ENCODE measurements at regions not wholly inside any gene's neighbourhood (a gene's known extent, or its start where the extent isn't known, plus 50 kb on each side); places are given as distances from the start of the nearest gene placed in this dataset.

DNA sequence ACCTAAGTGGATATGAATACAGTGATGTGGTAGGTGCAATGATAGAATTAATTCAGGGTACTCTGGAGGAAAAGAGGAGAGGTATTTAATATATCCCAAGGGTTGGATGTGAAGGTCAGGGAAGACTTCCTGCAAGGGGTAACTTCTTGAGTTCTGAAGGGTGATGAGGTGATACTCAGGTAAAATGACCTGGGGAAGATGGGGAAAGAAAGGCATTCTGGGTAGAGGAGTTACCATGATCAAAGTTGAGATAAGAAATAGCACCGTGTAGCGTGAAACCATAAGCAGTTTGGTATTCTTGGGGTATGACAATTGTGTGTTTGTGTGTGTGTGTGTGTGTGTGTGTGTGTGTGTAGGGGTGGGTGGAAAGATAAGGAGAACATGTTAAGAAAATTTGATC lies 270.4 kb upstream of the LCORL start:
- Histone ChIP-seq H3K4me2 (ENCODE audit: low read depth, low read length, poor library complexity, severe bottlenecking) (no peak overlapping the region), H3K9me3 (ENCODE audit: insufficient read depth, low read depth, low read length) (no peaks in the 10 kb centered on the region), H2AFZ (ENCODE audit: low read length) (no peak overlapping the region), H3K36me3 (ENCODE audit: insufficient read depth, low read length) (no peaks in the 10 kb centered on the region), H3K27me3 (ENCODE audit: insufficient read depth, low read length, poor library complexity, severe bottlenecking) (no peaks in the 10 kb centered on the region), H3K9me2 (replicated peaks; ENCODE audit: low read depth, low read length) (no peaks in the 10 kb centered on the region), H4K20me1 (ENCODE audit: insufficient read depth, low read length, poor library complexity, severe bottlenecking) (no peaks in the 10 kb centered on the region), H3K4me3 (ENCODE audit: low read length, poor library complexity, severe bottlenecking) (no peak overlapping the region), H3K4me1 (ENCODE audit: insufficient read depth, low read length, poor library complexity, severe bottlenecking) (no peaks in the 10 kb centered on the region), H3K9ac (ENCODE audit: low read depth, low read length, poor library complexity, severe bottlenecking) (no peak overlapping the region), H3K79me2 (ENCODE audit: insufficient read depth, low read length) (no peaks in the 10 kb centered on the region), H3F3A (ENCODE audit: low read depth) (no peaks in the 10 kb centered on the region)
- TF ChIP-seq CTCF (conservative IDR thresholded peaks at IDR 0.05; ENCODE audit: low read length) (no peak), EZH2phosphoT487 (IDR thresholded peaks at IDR 0.05; ENCODE audit: borderline replicate concordance) (no peak)

DNA sequence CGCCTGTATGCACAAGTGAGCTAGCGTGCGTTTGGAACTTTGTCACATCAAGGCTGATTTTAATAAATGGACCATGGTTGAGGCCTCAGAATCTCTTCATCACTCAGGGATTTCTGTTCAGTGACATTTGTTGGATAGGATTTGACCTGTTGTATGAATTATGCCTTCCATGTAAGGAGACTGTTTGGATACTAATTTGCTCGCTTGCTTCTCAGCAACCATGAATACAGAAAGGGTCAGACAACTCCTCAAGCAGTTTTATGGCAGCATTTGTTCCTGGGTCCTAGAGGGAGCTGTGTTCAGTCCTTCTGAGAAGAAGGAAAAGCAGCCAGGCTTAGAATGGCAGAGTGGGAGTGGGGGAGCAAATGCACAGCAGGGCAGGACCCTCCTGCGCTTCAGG lies 269.7 kb upstream of the LCORL start:
- no peak overlapping the region for H3K9ac ChIP-seq (ENCODE audit: low read depth, low read length, poor library complexity, severe bottlenecking)
- no peak for TF ChIP-seq EZH2phosphoT487 (IDR thresholded peaks at IDR 0.05; ENCODE audit: borderline replicate concordance)
- TF ChIP-seq CTCF (conservative IDR thresholded peaks at IDR 0.05; ENCODE audit: low read length) = no peak
- no peaks in the 10 kb centered on the region for H3K27me3 ChIP-seq (ENCODE audit: insufficient read depth, low read length, poor library complexity, severe bottlenecking)
- no peaks in the 10 kb centered on the region for H3K9me2 ChIP-seq (replicated peaks; ENCODE audit: low read depth, low read length)
- no peaks in the 10 kb centered on the region for H3K36me3 ChIP-seq (ENCODE audit: insufficient read depth, low read length)
- no peaks in the 10 kb centered on the region for H3F3A ChIP-seq (ENCODE audit: low read depth)
- H2AFZ ChIP-seq (ENCODE audit: low read length) = no peak overlapping the region
- H3K9me3 ChIP-seq (ENCODE audit: insufficient read depth, low read depth, low read length) = no peaks in the 10 kb centered on the region
- no peaks in the 10 kb centered on the region for H3K4me1 ChIP-seq (ENCODE audit: insufficient read depth, low read length, poor library complexity, severe bottlenecking)
- no peak overlapping the region for H3K4me3 ChIP-seq (ENCODE audit: low read length, poor library complexity, severe bottlenecking)
- H4K20me1 ChIP-seq (ENCODE audit: insufficient read depth, low read length, poor library complexity, severe bottlenecking) = no peaks in the 10 kb centered on the region
- no peaks in the 10 kb centered on the region for H3K79me2 ChIP-seq (ENCODE audit: insufficient read depth, low read length)
- no peak overlapping the region for H3K4me2 ChIP-seq (ENCODE audit: low read depth, low read length, poor library complexity, severe bottlenecking)

- Histone ChIP-seq H3K79me2 (ENCODE audit: insufficient read depth, low read length) (no peaks in the 10 kb centered on the region), H3K4me1 (ENCODE audit: insufficient read depth, low read length, poor library complexity, severe bottlenecking) (no peaks in the 10 kb centered on the region), H3K9me3 (ENCODE audit: insufficient read depth, low read depth, low read length) (no peaks in the 10 kb centered on the region; the same call in 1 of the 2 replicates), H2AFZ (ENCODE audit: low read length) (no peak overlapping the region), H3K9ac (ENCODE audit: low read depth, low read length, poor library complexity, severe bottlenecking) (no peak overlapping the region), H4K20me1 (ENCODE audit: insufficient read depth, low read length, poor library complexity, severe bottlenecking) (no peaks in the 10 kb centered on the region), H3F3A (ENCODE audit: low read depth) (no peaks in the 10 kb centered on the region), H3K4me2 (ENCODE audit: low read depth, low read length, poor library complexity, severe bottlenecking) (no peak overlapping the region), H3K9me2 (replicated peaks; ENCODE audit: low read depth, low read length) (no peaks in the 10 kb centered on the region), H3K27me3 (ENCODE audit: insufficient read depth, low read length, poor library complexity, severe bottlenecking) (no peaks in the 10 kb centered on the region), H3K4me3 (ENCODE audit: low read length, poor library complexity, severe bottlenecking) (no peak overlapping the region), H3K36me3 (ENCODE audit: insufficient read depth, low read length) (no peaks in the 10 kb centered on the region)
- no peak for TF ChIP-seq CTCF (conservative IDR thresholded peaks at IDR 0.05; ENCODE audit: low read length)
- TF ChIP-seq EZH2phosphoT487 (IDR thresholded peaks at IDR 0.05; ENCODE audit: borderline replicate concordance) = no peak
These were observed 263.8 kb upstream of the LCORL start for GRCh38 chr4:18285357-18285756.

Measured in Loucy (cell line).